SKM-1 treated with dmso at 0.1 percent for 144 hours (cell line): ENCODE measurements at regions not wholly inside any gene's neighbourhood (a gene's known extent, or its start where the extent isn't known, plus 50 kb on each side); places are given as distances from the start of the nearest gene placed in this dataset.
"Not testable (repeated sequence)": the region's sequence is repeated elsewhere in the genome, so short reads cannot be mapped to it uniquely, and the experiment has no call there.

Experiments
- DNase-seq: peaks from one replicate; lab custom pipeline; 2025; ENCODE audit not compliant: unreplicated experiment; lab: John Stamatoyannopoulos, UW

GRCh38 chrX:10945498-10945897 lies 165.6 kb upstream of the HCCS start:
- DNase-seq = no peak

DNA sequence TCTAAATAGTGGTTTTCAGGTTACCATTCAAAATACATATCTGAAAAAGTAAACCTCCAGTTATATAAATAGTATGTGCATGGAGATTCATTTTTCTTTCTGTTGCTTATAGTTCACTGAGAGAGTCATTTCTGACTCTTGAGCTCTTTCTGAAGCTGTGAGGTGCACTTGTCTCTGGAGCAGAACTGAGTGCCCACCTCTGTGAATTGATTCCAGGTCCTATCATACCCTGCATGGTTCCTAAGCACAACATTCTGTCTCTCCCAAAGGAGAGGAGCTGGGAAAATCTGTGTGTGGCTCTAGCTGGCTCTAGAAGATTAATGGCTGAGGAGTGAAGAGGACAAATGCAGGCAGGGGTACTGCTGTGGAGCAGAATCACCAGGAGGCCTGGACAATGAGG lies 161.6 kb upstream of the HCCS start:
- no peak for DNase-seq

- DNase-seq = no peak
Observed at GRCh38 chrX:10952619-10953018, 158.5 kb upstream of the HCCS start.

- DNase-seq = no peak
Observed at GRCh38 chrX:10965174-10965798, 145.8 kb upstream of the HCCS start.

- no peak for DNase-seq
Observed at GRCh38 chrX:10966057-10966456, 145.1 kb upstream of the HCCS start.

GRCh38 chrX:10971176-10971575 lies 140.0 kb upstream of the HCCS start:
- no peak for DNase-seq

GRCh38 chrX:10971759-10972158 lies 139.4 kb upstream of the HCCS start:
- DNase-seq = no peak

- DNase-seq = no peak
Observed at GRCh38 chrX:10972706-10973105, 138.4 kb upstream of the HCCS start.

- no peak for DNase-seq
Observed at GRCh38 chrX:10974920-10975319, 136.2 kb upstream of the HCCS start.

DNA sequence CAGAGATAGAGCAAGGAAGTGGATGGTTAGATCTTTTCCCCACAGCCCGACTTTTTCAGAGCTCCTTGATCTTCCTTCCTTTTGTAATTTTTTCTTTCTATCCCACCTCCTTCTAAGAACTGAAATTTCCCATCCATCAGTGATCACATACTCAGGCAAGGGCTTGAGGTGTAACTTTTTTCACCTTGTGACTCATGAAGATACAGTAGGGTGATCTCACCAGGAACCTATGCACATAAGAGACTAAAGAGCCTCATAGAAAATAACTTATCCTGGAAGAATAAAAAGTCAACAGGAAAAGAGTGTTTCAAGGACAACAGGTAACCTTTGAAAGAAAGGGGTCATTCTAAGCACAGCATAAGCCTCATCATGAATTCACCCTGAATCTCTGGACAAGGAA lies 131.2 kb upstream of the HCCS start:
- DNase-seq = no peak

GRCh38 chrX:10981506-10981905 lies 129.6 kb upstream of the HCCS start:
- DNase-seq = no peak

DNA sequence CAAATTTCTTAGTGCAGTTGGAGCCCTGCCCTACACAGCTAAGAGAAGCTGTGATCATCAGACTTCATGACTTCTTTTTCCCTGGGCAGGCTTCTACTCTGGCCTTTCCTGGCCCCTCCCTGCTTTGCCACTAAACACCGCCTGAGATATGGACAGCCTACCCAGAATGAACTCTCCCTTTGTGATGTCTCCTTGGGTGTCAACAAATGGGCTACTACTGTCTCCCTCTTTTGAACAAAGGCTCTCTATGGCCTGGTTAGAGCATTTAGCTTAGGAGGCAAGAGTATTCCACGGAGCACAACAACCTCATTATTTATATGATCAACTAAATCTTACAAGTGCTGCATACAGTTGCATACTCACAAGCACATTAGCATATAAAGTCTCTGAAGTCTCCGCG lies 127.6 kb upstream of the HCCS start:
- DNase-seq = no peak

DNA sequence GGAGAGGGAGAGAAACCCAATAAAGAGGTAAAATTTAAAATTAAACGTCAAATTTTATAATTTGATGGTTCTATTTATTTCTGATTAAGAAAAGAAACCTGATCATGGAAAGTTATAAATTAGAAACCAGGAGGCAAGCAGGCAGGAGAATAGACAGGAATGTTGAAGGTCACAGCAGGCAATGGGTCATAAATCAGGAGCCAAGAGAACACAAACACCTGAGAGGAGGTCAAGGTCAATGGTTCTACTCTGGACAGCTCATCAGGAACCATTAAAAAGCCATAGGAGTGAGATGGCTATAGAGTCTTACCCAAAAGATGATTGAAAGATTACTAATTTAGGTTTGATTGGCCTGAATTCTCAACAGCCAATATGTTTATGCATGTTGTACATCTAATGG lies 126.9 kb upstream of the HCCS start:
- DNase-seq = no peak

DNA sequence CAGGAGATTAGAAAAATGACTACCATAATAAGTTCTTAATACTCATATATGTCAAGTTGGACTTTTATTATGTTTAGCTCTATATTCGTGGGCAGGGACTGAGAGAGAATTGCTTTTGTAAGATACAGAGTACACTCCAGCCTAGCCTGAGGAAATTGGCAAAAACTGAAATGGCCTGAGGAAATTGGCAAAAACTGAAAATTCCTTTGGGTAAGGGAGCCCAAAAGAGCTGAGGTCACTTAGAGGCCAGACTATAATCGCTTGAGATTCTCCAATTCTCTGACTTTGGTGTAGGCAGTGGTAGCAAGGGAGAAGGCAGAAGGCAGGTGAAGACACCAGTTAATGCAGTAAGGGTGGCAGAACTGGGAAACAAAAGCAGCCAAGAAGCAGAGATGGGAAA lies 124.5 kb upstream of the HCCS start:
- DNase-seq = no peak

- no peak for DNase-seq
Observed at GRCh38 chrX:10988653-10989052, 122.5 kb upstream of the HCCS start.

GRCh38 chrX:10989386-10989785 lies 121.7 kb upstream of the HCCS start:
- DNase-seq = no peak

DNA sequence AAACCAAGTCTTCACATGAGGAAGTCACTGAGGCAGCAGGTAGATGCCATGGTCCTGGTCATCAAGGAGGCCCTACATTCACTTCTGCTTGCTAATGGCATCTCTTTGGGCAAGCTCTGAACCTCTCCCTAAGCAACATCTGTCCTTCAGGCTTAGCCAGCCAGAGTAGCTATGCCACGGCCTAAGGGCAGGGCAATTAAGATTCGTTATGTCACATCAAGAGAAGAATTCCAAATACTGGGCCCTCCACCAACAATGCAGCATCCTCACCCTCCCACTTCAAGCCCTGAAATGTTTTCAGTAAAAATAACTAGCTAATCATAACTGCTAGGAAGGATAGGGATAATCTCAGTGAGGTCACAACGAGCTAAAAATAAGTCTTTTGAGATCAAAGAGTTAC lies 120.7 kb upstream of the HCCS start:
- DNase-seq = no peak

DNA sequence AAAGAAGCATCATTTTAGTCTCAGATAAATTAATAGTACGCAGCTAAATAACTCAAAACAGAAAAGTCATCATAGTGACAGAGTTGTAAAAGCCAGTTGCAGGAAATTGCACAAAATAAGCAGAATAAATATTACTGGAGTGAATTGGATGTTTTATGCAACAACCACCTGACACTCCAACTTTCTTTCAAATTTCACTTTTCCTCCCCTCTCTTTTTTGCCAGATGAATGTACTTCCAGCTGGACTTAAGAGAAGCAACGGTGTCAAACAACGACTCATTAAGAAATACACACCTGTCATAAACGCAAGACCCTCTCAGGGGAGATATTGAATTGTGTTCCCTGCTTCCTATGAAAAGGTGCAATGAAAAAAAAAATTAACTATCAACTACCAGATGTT lies 120.2 kb upstream of the HCCS start:
- DNase-seq = no peak

- no peak for DNase-seq
Observed at GRCh38 chrX:10992110-10992509, 119.0 kb upstream of the HCCS start.

DNA sequence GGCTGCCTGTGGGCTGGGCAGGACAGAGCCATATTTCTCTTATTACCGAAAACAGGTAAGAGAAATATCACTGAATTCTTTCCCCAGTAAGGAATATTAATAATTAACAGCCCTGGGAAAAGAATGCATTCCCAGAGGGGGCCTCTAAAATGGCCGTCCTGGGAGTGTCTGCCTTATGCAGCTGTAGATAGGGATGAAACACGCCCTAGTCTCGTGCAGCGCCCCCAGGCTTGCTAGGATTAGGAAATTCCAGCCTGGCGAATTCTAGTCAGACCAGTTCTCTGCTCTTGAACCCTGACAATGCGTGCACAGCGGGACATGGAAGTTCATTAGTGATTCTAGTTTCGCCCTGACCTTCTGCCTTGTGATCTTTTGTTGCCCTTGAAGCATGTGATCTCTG lies 104.1 kb upstream of the HCCS start:
- not testable (repeated sequence) for DNase-seq

- DNase-seq = no peak
Observed at GRCh38 chrX:11010476-11010875, 100.7 kb upstream of the HCCS start.

GRCh38 chrX:11016728-11017127 lies 94.4 kb upstream of the HCCS start:
- DNase-seq = no peak

- DNase-seq = not testable (repeated sequence)
Observed at GRCh38 chrX:11022588-11022987, 88.5 kb upstream of the HCCS start.

GRCh38 chrX:11039926-11040325 lies 71.2 kb upstream of the HCCS start:
- DNase-seq = no peak
